GM23338 (cell line): ENCODE measurements at regions not wholly inside any gene's neighbourhood (a gene's known extent, or its start where the extent isn't known, plus 50 kb on each side); places are given as distances from the start of the nearest gene placed in this dataset.

Experiments used
- ATAC-seq: fragments of 200-7000 bp; cut with Tn5 transposase; 3 replicates; pipeline ENCODE4 v1.9.1; 2020
- DNase-seq: peaks from one replicate; pipeline ENCODE4 v3.0.0-alpha.2; 2015; ENCODE audit warnings: low spot score
- H2AFZ ChIP-seq: fragments of 200-600 bp; sonication (generic); 2 replicates; pipeline ENCODE4 v1.8.0; 2016; ENCODE audit warnings: antibody characterized with exemption, mild to moderate bottlenecking, moderate library complexity
- H3F3A ChIP-seq: fragments of 200-600 bp; sonication (generic); replicated peaks from 2 replicates; pipeline ENCODE4 v1.8.0; 2017; ENCODE audit warnings: antibody characterized with exemption, mixed run types, low read depth
- H3K27ac ChIP-seq: fragments of 200-600 bp; sonication (generic); 2 replicates; pipeline ENCODE4 v1.6.1; 2016; ENCODE audit warnings: low read depth
- H3K27me3 ChIP-seq: fragments of 200-600 bp; sonication (generic); 2 replicates; pipeline ENCODE4 v1.8.0; 2016; ENCODE audit warnings: mild to moderate bottlenecking, mixed run types, moderate library complexity; ENCODE audit not compliant: insufficient read depth
- H3K36me3 ChIP-seq: fragments of 200-600 bp; sonication (generic); 2 replicates; pipeline ENCODE4 v1.8.0; 2016; ENCODE audit warnings: mild to moderate bottlenecking; ENCODE audit not compliant: insufficient read depth
- H3K4me1 ChIP-seq: fragments of 200-600 bp; sonication (generic); 2 replicates; pipeline ENCODE4 v1.8.0; 2016; ENCODE audit warnings: mild to moderate bottlenecking, moderate library complexity; ENCODE audit not compliant: insufficient read depth
- H3K4me2 ChIP-seq: fragments of 200-600 bp; sonication (generic); 2 replicates; pipeline ENCODE4 v1.7.1; 2017; ENCODE audit warnings: mixed run types
- H3K4me3 ChIP-seq: fragments of 200-600 bp; sonication (generic); 2 replicates; pipeline ENCODE4 v1.6.1; 2016; ENCODE audit warnings: mixed run types
- H3K79me2 ChIP-seq: fragments of 200-600 bp; sonication (generic); replicated peaks from 2 replicates; pipeline ENCODE4 v1.8.0; 2017; ENCODE audit warnings: mild to moderate bottlenecking; ENCODE audit not compliant: insufficient read depth
- H3K9me2 ChIP-seq: fragments of 200-600 bp; sonication (generic); 2 replicates; pipeline ENCODE4 v1.8.0; 2017; ENCODE audit not compliant: insufficient read depth
- H4K20me1 ChIP-seq: fragments of 200-600 bp; sonication (generic); replicated peaks from 2 replicates; pipeline ENCODE4 v1.8.0; 2017; ENCODE audit warnings: mild to moderate bottlenecking; ENCODE audit not compliant: insufficient read depth
- H3K27ac Mint-ChIP-seq: 2 replicates; pipeline ENCODE4 v1.8.0; 2020; ENCODE audit warnings: inconsistent platforms, mild to moderate bottlenecking, moderate library complexity, mixed read lengths
- H3K27me3 Mint-ChIP-seq: 3 replicates; pipeline ENCODE4 v1.8.0; 2022; ENCODE audit warnings: low read depth, mild to moderate bottlenecking, moderate library complexity, mixed read lengths, inconsistent platforms; ENCODE audit not compliant: insufficient read depth, poor library complexity
- H3K36me3 Mint-ChIP-seq: 3 replicates; pipeline ENCODE4 v1.8.0; 2021; ENCODE audit warnings: low read depth, mild to moderate bottlenecking, inconsistent platforms, moderate library complexity, mixed read lengths
- H3K4me1 Mint-ChIP-seq: 3 replicates; pipeline ENCODE4 v1.8.0; 2020; ENCODE audit warnings: mild to moderate bottlenecking, inconsistent platforms, mixed read lengths
- H3K4me3 Mint-ChIP-seq: 3 replicates; pipeline ENCODE4 v1.8.0; 2021; ENCODE audit warnings: moderate library complexity, mild to moderate bottlenecking, inconsistent platforms, mixed read lengths
- H3K9me3 Mint-ChIP-seq: 3 replicates; pipeline ENCODE4 v1.8.0; 2020; ENCODE audit warnings: moderate library complexity, mild to moderate bottlenecking, inconsistent platforms, mixed read lengths
- CREB1 ChIP-seq: fragments of 250-450 bp; sonication (Bioruptor Pico); IDR thresholded peaks from 2 replicates; pipeline ENCODE4 v1.5.0; 2020; ENCODE audit warnings: low read depth, mild to moderate bottlenecking, moderate library complexity
- EZH2 ChIP-seq: fragments of 200-600 bp; sonication (generic); IDR thresholded peaks from one replicate; pipeline ENCODE4 v1.8.0; 2017; ENCODE audit warnings: antibody characterized with exemption, mild to moderate bottlenecking, low read depth; ENCODE audit not compliant: unreplicated experiment
- EZH2phosphoT487 ChIP-seq: fragments of 200-600 bp; sonication (generic); IDR thresholded peaks from one replicate; pipeline ENCODE4 v1.8.1; 2018; ENCODE audit warnings: antibody characterized with exemption; ENCODE audit not compliant: unreplicated experiment
- JUNB ChIP-seq: IDR thresholded peaks from one replicate; pipeline ENCODE4 v1.6.1; 2016; ENCODE audit warnings: antibody characterized with exemption; ENCODE audit not compliant: unreplicated experiment
- POLR2AphosphoS5 ChIP-seq: IDR thresholded peaks from 2 replicates; pipeline ENCODE4 v1.6.1; 2016; ENCODE audit warnings: antibody characterized with exemption, low read depth
- STAT1 ChIP-seq: IDR thresholded peaks from one replicate; pipeline ENCODE4 v1.6.1; 2016; ENCODE audit warnings: antibody characterized with exemption; ENCODE audit not compliant: unreplicated experiment
- ZNF114 ChIP-seq: fragments of 250-450 bp; sonication (Bioruptor Pico); IDR thresholded peaks from 2 replicates; pipeline ENCODE4 v1.5.0; 2020; ENCODE audit warnings: mild to moderate bottlenecking, moderate library complexity
- TF ChIP-seq, protein P1 (sequence below), 2 experiments: fragments of 200-600 bp in 1 of 2; sonication (generic) in 1 of 2; conservative IDR thresholded peaks; 2 replicates each; pipeline versions ENCODE4 v1.5.1 to v1.6.1; 2016 to 2017; ENCODE audit warnings: antibody characterized with exemption in 2 of 2, low read depth in 2 of 2, mild to moderate bottlenecking in 2 of 2, moderate library complexity in 1 of 2
- TF ChIP-seq, protein P2 (sequence below): IDR thresholded peaks from one replicate; pipeline ENCODE4 v1.6.1; 2018; ENCODE audit warnings: antibody characterized with exemption; ENCODE audit not compliant: unreplicated experiment
- TF ChIP-seq, protein P3 (sequence below): IDR thresholded peaks from 2 replicates; pipeline ENCODE4 v1.6.1; 2016; ENCODE audit warnings: antibody characterized with exemption

GRCh38 chr18:42636309-42636708, 479.2 kb downstream of the RIT2 start (continued):
- TF ChIP-seq, protein P1, sequence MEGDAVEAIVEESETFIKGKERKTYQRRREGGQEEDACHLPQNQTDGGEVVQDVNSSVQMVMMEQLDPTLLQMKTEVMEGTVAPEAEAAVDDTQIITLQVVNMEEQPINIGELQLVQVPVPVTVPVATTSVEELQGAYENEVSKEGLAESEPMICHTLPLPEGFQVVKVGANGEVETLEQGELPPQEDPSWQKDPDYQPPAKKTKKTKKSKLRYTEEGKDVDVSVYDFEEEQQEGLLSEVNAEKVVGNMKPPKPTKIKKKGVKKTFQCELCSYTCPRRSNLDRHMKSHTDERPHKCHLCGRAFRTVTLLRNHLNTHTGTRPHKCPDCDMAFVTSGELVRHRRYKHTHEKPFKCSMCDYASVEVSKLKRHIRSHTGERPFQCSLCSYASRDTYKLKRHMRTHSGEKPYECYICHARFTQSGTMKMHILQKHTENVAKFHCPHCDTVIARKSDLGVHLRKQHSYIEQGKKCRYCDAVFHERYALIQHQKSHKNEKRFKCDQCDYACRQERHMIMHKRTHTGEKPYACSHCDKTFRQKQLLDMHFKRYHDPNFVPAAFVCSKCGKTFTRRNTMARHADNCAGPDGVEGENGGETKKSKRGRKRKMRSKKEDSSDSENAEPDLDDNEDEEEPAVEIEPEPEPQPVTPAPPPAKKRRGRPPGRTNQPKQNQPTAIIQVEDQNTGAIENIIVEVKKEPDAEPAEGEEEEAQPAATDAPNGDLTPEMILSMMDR (conservative IDR thresholded peaks at IDR 0.05; ENCODE audit: low read depth in 2 of 2) = no peak
- TF ChIP-seq, protein P2, sequence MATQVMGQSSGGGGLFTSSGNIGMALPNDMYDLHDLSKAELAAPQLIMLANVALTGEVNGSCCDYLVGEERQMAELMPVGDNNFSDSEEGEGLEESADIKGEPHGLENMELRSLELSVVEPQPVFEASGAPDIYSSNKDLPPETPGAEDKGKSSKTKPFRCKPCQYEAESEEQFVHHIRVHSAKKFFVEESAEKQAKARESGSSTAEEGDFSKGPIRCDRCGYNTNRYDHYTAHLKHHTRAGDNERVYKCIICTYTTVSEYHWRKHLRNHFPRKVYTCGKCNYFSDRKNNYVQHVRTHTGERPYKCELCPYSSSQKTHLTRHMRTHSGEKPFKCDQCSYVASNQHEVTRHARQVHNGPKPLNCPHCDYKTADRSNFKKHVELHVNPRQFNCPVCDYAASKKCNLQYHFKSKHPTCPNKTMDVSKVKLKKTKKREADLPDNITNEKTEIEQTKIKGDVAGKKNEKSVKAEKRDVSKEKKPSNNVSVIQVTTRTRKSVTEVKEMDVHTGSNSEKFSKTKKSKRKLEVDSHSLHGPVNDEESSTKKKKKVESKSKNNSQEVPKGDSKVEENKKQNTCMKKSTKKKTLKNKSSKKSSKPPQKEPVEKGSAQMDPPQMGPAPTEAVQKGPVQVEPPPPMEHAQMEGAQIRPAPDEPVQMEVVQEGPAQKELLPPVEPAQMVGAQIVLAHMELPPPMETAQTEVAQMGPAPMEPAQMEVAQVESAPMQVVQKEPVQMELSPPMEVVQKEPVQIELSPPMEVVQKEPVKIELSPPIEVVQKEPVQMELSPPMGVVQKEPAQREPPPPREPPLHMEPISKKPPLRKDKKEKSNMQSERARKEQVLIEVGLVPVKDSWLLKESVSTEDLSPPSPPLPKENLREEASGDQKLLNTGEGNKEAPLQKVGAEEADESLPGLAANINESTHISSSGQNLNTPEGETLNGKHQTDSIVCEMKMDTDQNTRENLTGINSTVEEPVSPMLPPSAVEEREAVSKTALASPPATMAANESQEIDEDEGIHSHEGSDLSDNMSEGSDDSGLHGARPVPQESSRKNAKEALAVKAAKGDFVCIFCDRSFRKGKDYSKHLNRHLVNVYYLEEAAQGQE = no peak
- TF ChIP-seq, protein P3, sequence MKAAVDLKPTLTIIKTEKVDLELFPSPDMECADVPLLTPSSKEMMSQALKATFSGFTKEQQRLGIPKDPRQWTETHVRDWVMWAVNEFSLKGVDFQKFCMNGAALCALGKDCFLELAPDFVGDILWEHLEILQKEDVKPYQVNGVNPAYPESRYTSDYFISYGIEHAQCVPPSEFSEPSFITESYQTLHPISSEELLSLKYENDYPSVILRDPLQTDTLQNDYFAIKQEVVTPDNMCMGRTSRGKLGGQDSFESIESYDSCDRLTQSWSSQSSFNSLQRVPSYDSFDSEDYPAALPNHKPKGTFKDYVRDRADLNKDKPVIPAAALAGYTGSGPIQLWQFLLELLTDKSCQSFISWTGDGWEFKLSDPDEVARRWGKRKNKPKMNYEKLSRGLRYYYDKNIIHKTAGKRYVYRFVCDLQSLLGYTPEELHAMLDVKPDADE = no peak
- TF ChIP-seq CREB1 (CRISPR knock-in tag) = no peak

DNA sequence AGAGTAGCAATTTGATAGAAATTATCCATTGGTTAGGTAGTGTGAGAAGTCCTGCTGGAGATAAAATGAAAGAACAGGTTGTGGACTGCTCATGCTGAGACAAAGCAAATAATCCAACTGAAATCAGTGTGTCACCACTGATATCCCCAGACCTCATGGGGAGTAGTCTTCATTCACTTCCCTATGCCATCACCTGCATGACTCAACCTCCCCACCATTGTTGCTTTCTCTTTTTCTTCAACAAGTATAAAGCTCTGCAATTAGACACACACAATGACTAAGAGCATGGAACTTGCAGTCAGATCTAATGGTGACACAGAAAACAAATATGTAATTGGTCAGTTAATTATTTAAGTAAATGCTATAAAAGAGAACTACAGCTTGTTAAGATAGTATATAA, 475.3 kb downstream of the RIT2 start:
- H3K27me3 ChIP-seq = no peaks in the 10 kb centered on the region
- H3K9me3 Mint-ChIP-seq = no peaks in the 10 kb centered on the region
- no peak overlapping the region for H3K4me3 Mint-ChIP-seq
- H3K27me3 Mint-ChIP-seq = no peaks in the 10 kb centered on the region
- no peak overlapping the region for H3K4me2 ChIP-seq
- DNase-seq (no peak), ATAC-seq (no peak)
- no peaks in the 10 kb centered on the region for H3K9me2 ChIP-seq
- H4K20me1 ChIP-seq = no peaks in the 10 kb centered on the region
- H3K27ac ChIP-seq = no peak overlapping the region
- no peaks in the 10 kb centered on the region for H3K4me1 ChIP-seq
- no peaks in the 10 kb centered on the region for H3K36me3 Mint-ChIP-seq
- H3K79me2 ChIP-seq = no peaks in the 10 kb centered on the region
- no peak overlapping the region for H3K4me3 ChIP-seq
- no peaks in the 10 kb centered on the region for H3F3A ChIP-seq
- H3K4me1 Mint-ChIP-seq = no peaks in the 10 kb centered on the region
- H2AFZ ChIP-seq = no peak overlapping the region
- no peaks in the 10 kb centered on the region for H3K36me3 ChIP-seq
- no peak overlapping the region for H3K27ac Mint-ChIP-seq
- TF ChIP-seq EZH2phosphoT487 (no peak), JUNB (no peak), EZH2 (no peak), POLR2AphosphoS5 (no peak), STAT1 (no peak), ZNF114 (CRISPR knock-in tag) (no peak), CREB1 (CRISPR knock-in tag) (no peak)
- TF ChIP-seq, protein P1 (conservative IDR thresholded peaks at IDR 0.05; ENCODE audit: low read depth in 2 of 2) = no peak
- TF ChIP-seq, protein P3 = no peak
- TF ChIP-seq, protein P2 = no peak
